ENCODE measurements at regions not wholly inside any gene's neighbourhood (a gene's known extent, or its start where the extent isn't known, plus 50 kb on each side); places are given as distances from the start of the nearest gene placed in this dataset.

- peak; percentile 80 for DNase-seq (ENCODE audit: low read depth)
Measured at GRCh38 chr12:89959179-89959578, 250.5 kb upstream of the ATP2B1 start.

GRCh38 chr12:89954259-89954658 is 245.6 kb upstream of the ATP2B1 start:
- DNase-seq (ENCODE audit: low read depth): no peak

- DNase-seq (ENCODE audit: low read depth): no peak
Measured at GRCh38 chr12:89951694-89952060, 243.0 kb upstream of the ATP2B1 start.

GRCh38 chr12:89951050-89951693 is 242.5 kb upstream of the ATP2B1 start:
- peak; percentile 95 for DNase-seq (ENCODE audit: low read depth)

- no peak for DNase-seq (ENCODE audit: low read depth)
Measured at GRCh38 chr12:89950421-89950820, 241.8 kb upstream of the ATP2B1 start.

GRCh38 chr12:89949457-89950195 is 241.0 kb upstream of the ATP2B1 start:
- peak; percentile 79 for DNase-seq (ENCODE audit: low read depth)

- DNase-seq (ENCODE audit: low read depth): no peak
Measured at GRCh38 chr12:89948271-89949175, 239.9 kb upstream of the ATP2B1 start.

GRCh38 chr12:89947437-89948270 is 239.0 kb upstream of the ATP2B1 start:
- DNase-seq (ENCODE audit: low read depth): peak; percentile 92

- DNase-seq (ENCODE audit: low read depth): no peak
Measured at GRCh38 chr12:89946518-89947135, 238.0 kb upstream of the ATP2B1 start.

- no peak for DNase-seq (ENCODE audit: low read depth)
Measured at GRCh38 chr12:89945123-89945522, 236.5 kb upstream of the ATP2B1 start.

- peak; percentile 32 for DNase-seq (ENCODE audit: low read depth)
Measured at GRCh38 chr12:89943463-89943862, 234.8 kb upstream of the ATP2B1 start.

- DNase-seq (ENCODE audit: low read depth): no peak
Measured at GRCh38 chr12:89941436-89941835, 232.8 kb upstream of the ATP2B1 start.

- peak; percentile 18 for DNase-seq (ENCODE audit: low read depth)
Measured at GRCh38 chr12:89939522-89940215, 231.0 kb upstream of the ATP2B1 start.

GRCh38 chr12:89936631-89937030 is 228.0 kb upstream of the ATP2B1 start:
- DNase-seq (ENCODE audit: low read depth): no peak

GRCh38 chr12:89935850-89936249 is 227.2 kb upstream of the ATP2B1 start:
- DNase-seq (ENCODE audit: low read depth): no peak

GRCh38 chr12:89933911-89934310 is 225.3 kb upstream of the ATP2B1 start:
- peak; percentile 60 for DNase-seq (ENCODE audit: low read depth)

GRCh38 chr12:89932954-89933353 is 224.3 kb upstream of the ATP2B1 start:
- peak; percentile 17 for DNase-seq (ENCODE audit: low read depth)

GRCh38 chr12:89928467-89928866 is 219.8 kb upstream of the ATP2B1 start:
- DNase-seq (ENCODE audit: low read depth): no peak

GRCh38 chr12:89927226-89927698 is 218.6 kb upstream of the ATP2B1 start:
- no peak for DNase-seq (ENCODE audit: low read depth)

- no peak for DNase-seq (ENCODE audit: low read depth)
Measured at GRCh38 chr12:89924191-89924590, 215.6 kb upstream of the ATP2B1 start.

- no peak for DNase-seq (ENCODE audit: low read depth)
Measured at GRCh38 chr12:89923091-89923490, 214.5 kb upstream of the ATP2B1 start.

Data from EH (cell line).